NCI-H748 (cell line): ENCODE measurements at regions not wholly inside any gene's neighbourhood (a gene's known extent, or its start where the extent isn't known, plus 50 kb on each side); places are given as distances from the start of the nearest gene placed in this dataset.
"Not testable (repeated sequence)": the region's sequence is repeated elsewhere in the genome, so short reads cannot be mapped to it uniquely, and the experiment has no call there.

ENCODE experiments used
- DNase-seq: peaks from one replicate; lab custom pipeline; 2025; ENCODE audit not compliant: unreplicated experiment; lab: John Stamatoyannopoulos, UW

GRCh38 chr5:143588933-143589662 is 185.6 kb upstream of the NR3C1 start:
- DNase-seq = no peak

GRCh38 chr5:143588121-143588520 is 184.6 kb upstream of the NR3C1 start:
- DNase-seq = not testable (repeated sequence)

GRCh38 chr5:143586781-143587362 is 183.4 kb upstream of the NR3C1 start:
- DNase-seq = no peak

GRCh38 chr5:143585970-143586369 is 182.5 kb upstream of the NR3C1 start:
- DNase-seq = peak; percentile 24

GRCh38 chr5:143583409-143583808 is 179.9 kb upstream of the NR3C1 start:
- DNase-seq = no peak

- DNase-seq = no peak
Observed at GRCh38 chr5:143582869-143583268, 179.4 kb upstream of the NR3C1 start.

- DNase-seq = no peak
Observed at GRCh38 chr5:143582176-143582575, 178.7 kb upstream of the NR3C1 start.

- no peak for DNase-seq
Observed at GRCh38 chr5:143581649-143582048, 178.2 kb upstream of the NR3C1 start.

GRCh38 chr5:143581147-143581546 is 177.7 kb upstream of the NR3C1 start:
- no peak for DNase-seq

GRCh38 chr5:143576711-143577484 is 173.4 kb upstream of the NR3C1 start:
- DNase-seq = no peak

GRCh38 chr5:143575286-143575685 is 171.8 kb upstream of the NR3C1 start:
- DNase-seq = no peak

GRCh38 chr5:143574236-143574635 is 170.8 kb upstream of the NR3C1 start:
- no peak for DNase-seq

GRCh38 chr5:143573568-143574170 is 170.2 kb upstream of the NR3C1 start:
- DNase-seq = no peak

- DNase-seq = no peak
Observed at GRCh38 chr5:143572671-143573070, 169.2 kb upstream of the NR3C1 start.

GRCh38 chr5:143571642-143572624 is 168.4 kb upstream of the NR3C1 start:
- no peak for DNase-seq

GRCh38 chr5:143570989-143571388 is 167.5 kb upstream of the NR3C1 start:
- DNase-seq = no peak

GRCh38 chr5:143569722-143570567 is 166.5 kb upstream of the NR3C1 start:
- no peak for DNase-seq

GRCh38 chr5:143569213-143569701 is 165.8 kb upstream of the NR3C1 start:
- no peak for DNase-seq
